ENCODE measurements at regions not wholly inside any gene's neighbourhood (a gene's known extent, or its start where the extent isn't known, plus 50 kb on each side); places are given as distances from the start of the nearest gene placed in this dataset.
"Not testable (repeated sequence)": the region's sequence is repeated elsewhere in the genome, so short reads cannot be mapped to it uniquely, and the experiment has no call there.

- not testable (repeated sequence) for DNase-seq
These were observed 315.2 kb downstream of the SV2B start for GRCh38 chr15:91415258-91415657.

DNA sequence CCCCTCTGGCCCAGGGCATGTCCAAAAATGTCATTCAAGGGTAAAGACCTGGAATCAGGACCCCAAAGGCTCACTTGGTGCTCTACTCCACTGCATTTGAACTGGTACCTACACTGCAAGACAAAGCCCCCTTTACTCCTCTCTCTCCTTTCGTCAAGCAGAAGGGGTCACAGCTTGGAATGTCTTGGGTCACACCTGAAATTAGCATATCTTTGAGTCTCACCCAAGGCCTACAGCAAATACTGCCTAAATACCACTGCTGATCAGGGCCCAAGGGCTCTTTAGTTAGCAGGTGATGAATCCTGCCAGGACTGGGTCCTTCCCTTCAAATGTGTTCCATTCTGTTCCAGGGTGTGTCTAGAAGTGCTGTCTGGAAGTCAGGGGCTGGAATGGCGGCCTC is 320.6 kb downstream of the SV2B start:
- DNase-seq = no peak

GRCh38 chr15:91422797-91423196 is 322.7 kb downstream of the SV2B start:
- peak; percentile 40 for DNase-seq

GRCh38 chr15:91424001-91424400 is 323.9 kb downstream of the SV2B start:
- DNase-seq = no peak

- peak; percentile 39 for DNase-seq
These were observed 326.4 kb downstream of the SV2B start for GRCh38 chr15:91426412-91426811.

- no peak for DNase-seq
These were observed 329.9 kb downstream of the SV2B start for GRCh38 chr15:91429973-91430372.

GRCh38 chr15:91431041-91431715 is 331.1 kb downstream of the SV2B start:
- DNase-seq = no peak

- no peak for DNase-seq
These were observed 335.1 kb downstream of the SV2B start for GRCh38 chr15:91435113-91435512.

DNA sequence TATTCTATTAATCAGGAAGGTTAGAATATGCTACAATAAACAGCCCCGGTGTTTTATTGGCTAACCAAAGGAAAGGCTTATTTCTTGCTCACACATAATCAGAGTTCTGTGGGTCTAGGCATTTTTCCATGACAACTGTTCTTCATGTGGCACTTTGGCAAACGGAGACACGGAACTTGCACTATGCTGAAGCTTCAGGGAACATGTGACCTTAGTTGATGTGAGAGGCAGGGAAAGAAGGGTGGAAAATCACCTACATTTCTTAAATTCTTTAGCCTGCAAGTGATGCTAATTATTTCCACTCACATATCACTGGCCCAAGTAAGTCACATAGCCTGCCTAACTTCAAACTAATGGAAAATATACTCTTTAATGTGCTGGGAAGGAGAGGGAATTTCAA is 344.6 kb downstream of the SV2B start:
- DNase-seq = no peak

GRCh38 chr15:91445695-91446228 is 345.7 kb downstream of the SV2B start:
- DNase-seq = no peak

- DNase-seq = peak; percentile 19
These were observed 348.1 kb downstream of the SV2B start for GRCh38 chr15:91447991-91448644.

- DNase-seq = peak; percentile 45
These were observed 353.3 kb downstream of the SV2B start for GRCh38 chr15:91453376-91453775.

GRCh38 chr15:91456251-91456718 is 356.2 kb downstream of the SV2B start:
- no peak for DNase-seq

DNA sequence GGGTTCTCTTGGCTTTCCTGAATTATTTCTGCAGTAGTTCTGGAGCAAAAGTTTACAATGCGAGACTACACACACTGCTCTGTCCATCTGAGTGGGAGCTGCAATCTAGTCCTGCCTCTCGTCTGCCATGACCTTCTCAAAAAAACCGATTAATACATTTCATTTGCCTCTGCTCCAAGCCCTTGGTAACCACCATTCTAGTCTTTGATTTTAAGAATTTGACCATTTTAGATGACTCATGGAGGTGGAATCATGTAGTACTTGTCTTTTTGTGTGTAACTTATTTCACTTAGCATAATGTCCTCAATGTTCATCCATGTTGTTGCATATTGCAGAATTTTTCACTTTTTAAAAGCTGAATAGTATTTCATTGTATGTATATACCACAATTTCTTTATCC is 356.9 kb downstream of the SV2B start:
- no peak for DNase-seq

- no peak for DNase-seq
These were observed 361.3 kb downstream of the SV2B start for GRCh38 chr15:91461377-91461776.

GRCh38 chr15:91465086-91465485 is 365.0 kb downstream of the SV2B start:
- no peak for DNase-seq

- no peak for DNase-seq
These were observed 365.6 kb downstream of the SV2B start for GRCh38 chr15:91465696-91466095.

DNA sequence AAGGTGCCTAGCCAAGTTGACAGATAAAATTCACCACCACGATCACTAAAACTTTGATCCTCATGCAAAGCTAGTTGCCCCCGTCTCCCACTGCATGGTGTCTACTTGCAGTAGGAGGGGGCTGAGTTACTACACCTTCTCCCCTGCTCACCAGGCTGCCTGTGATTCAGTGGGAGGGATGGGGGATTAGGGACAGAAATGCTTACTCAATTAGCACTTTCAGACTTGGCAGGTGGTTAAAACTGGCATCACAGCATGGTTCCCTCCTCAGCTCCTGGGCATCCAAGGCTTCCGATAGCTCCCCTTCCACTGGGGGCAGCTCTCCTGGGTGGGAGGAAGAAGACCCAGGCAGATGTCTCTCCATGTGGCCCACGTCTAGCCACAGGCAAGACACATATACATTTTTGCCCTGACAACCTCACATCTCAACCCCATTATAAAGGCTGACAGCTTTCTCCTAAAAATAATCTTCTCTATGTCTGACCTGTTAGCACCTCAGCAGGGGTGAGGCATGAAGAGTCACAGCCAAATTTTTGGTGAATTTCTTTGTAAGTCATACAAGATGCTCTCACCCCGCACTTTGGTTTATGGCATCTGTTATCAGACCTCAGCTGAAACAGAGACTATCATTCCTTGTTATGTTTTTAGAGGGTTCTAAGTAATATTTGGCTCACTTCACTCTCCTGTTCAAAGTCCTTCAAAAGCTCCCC is 369.0 kb downstream of the SV2B start:
- DNase-seq = peak; percentile 12

GRCh38 chr15:91469632-91470567 is 369.8 kb downstream of the SV2B start:
- peak; percentile 89 for DNase-seq

DNA sequence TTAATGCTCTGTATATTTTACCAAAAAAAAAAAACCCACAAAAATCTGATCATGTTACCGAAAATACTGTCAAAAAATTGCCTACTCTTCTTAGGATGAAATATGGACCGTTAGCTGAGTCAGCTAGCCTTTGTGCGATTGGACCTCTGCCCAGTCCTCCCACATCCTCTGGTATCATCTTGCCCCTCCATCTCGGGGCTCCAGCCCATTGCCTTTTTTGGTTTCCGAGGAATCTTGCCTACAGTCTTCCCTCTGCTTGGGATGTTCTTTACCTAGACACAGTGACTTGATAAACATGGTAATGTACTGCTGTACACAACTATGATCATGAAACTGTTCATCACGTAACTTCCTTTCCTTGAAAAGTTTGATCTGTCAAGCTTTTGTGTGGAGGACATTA is 371.4 kb downstream of the SV2B start:
- DNase-seq = peak; percentile 30

DNA sequence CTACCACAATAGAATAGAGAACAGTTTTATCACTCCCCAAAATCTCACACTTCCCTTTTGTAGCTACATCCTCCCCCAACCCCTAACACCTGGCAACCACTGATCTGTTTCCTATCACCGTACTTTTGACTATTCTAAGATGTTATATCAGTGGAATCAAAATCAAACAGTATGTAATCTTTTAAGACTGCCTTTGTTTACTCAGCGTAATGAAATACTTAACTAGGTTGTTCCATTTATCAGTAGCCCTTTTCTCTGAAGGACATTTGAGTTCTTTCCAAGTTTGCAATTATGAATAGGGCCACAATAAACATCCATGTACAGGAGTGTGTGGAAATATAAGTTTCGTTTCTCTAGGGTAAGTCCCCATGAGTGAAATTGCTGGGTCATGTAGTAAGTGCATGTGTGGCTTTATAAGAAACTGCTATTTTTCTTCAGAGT is 372.3 kb downstream of the SV2B start:
- DNase-seq = peak; percentile 76

DNA sequence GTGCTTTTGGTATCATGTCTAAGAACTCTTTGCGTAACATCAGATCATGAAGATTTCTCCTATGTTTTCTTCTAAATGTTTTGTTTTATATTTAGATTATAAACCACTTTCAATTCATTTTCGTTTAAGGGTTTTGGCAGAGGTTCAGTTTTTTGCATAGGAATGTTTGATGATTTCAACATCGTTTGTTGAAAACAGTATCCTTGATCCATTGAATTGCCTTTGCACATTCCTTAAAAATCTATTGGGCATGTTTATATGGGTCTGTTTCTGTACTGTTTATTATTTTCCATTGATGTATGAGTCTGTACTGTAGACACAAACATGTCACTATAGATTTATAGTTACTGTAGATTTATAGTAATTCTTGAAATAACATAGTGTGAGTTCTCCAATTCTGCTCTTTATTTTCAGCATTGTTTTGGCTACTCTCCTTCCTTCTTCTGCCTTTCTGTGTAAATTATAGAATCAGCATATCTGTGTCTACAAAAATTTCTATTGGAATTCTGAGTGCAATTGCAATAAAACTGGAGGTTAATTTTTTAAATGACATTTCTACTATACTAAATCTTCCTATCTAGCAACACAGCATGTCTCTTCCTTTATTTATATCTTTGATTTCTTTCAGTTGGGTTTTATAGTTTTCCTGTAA is 374.0 kb downstream of the SV2B start:
- no peak for DNase-seq
